Fibroblast of skin of back (primary cell): ENCODE measurements at regions not wholly inside any gene's neighbourhood (a gene's known extent, or its start where the extent isn't known, plus 50 kb on each side); places are given as distances from the start of the nearest gene placed in this dataset.

Source experiments
- DNase-seq: peaks from one replicate; pipeline ENCODE4 v3.0.0-alpha.2; 2013

GRCh38 chr10:125513429-125514182 lies 169.4 kb downstream of the TEX36 start:
- DNase-seq = no peak

- no peak for DNase-seq
Observed at GRCh38 chr10:125510998-125511397, 172.0 kb downstream of the TEX36 start.

- DNase-seq = no peak
Observed at GRCh38 chr10:125505648-125506047, 177.3 kb downstream of the TEX36 start.

- no peak for DNase-seq
Observed at GRCh38 chr10:125502276-125502675, 180.7 kb downstream of the TEX36 start.

GRCh38 chr10:125495386-125495785 lies 187.6 kb downstream of the TEX36 start:
- no peak for DNase-seq

- DNase-seq = peak; percentile 4
Observed at GRCh38 chr10:125494651-125495239, 188.2 kb downstream of the TEX36 start.

- DNase-seq = no peak
Observed at GRCh38 chr10:125491381-125491780, 191.6 kb downstream of the TEX36 start.

- no peak for DNase-seq
Observed at GRCh38 chr10:125489731-125490130, 193.2 kb downstream of the TEX36 start.

- DNase-seq = no peak
Observed at GRCh38 chr10:125485665-125486064, 197.3 kb downstream of the TEX36 start.

- DNase-seq = no peak
Observed at GRCh38 chr10:125484035-125484732, 198.8 kb downstream of the TEX36 start.

GRCh38 chr10:125482637-125483036 lies 200.3 kb downstream of the TEX36 start:
- no peak for DNase-seq

GRCh38 chr10:125482108-125482507 lies 200.9 kb downstream of the TEX36 start:
- peak; percentile 44 for DNase-seq

GRCh38 chr10:125479059-125479458 lies 203.9 kb downstream of the TEX36 start:
- no peak for DNase-seq

- no peak for DNase-seq
Observed at GRCh38 chr10:125475815-125476214, 207.1 kb downstream of the TEX36 start.

- no peak for DNase-seq
Observed at GRCh38 chr10:125473143-125473793, 209.7 kb downstream of the TEX36 start.

- no peak for DNase-seq
Observed at GRCh38 chr10:125472010-125472607, 210.9 kb downstream of the TEX36 start.

GRCh38 chr10:125468278-125468677 lies 214.7 kb downstream of the TEX36 start:
- no peak for DNase-seq

- no peak for DNase-seq
Observed at GRCh38 chr10:125466685-125467084, 216.3 kb downstream of the TEX36 start.

GRCh38 chr10:125462845-125463244 lies 220.1 kb downstream of the TEX36 start:
- DNase-seq = no peak

GRCh38 chr10:125460326-125460725 lies 222.6 kb downstream of the TEX36 start:
- no peak for DNase-seq

- DNase-seq = no peak
Observed at GRCh38 chr10:125457406-125457805, 225.6 kb downstream of the TEX36 start.

- DNase-seq = no peak
Observed at GRCh38 chr10:125455855-125456254, 227.1 kb downstream of the TEX36 start.

- no peak for DNase-seq
Observed at GRCh38 chr10:125455431-125455830, 227.5 kb downstream of the TEX36 start.
